GM12878 (cell line): ENCODE measurements at regions not wholly inside any gene's neighbourhood (a gene's known extent, or its start where the extent isn't known, plus 50 kb on each side); places are given as distances from the start of the nearest gene placed in this dataset.

Experiments
- PKNOX1 ChIP-seq: fragments of 450-650 bp; IDR thresholded peaks from 2 replicates; pipeline ENCODE4 v1.6.1; 2016; ENCODE audit warnings: mild to moderate bottlenecking
- SUZ12 ChIP-seq: fragments of 200-600 bp; sonication (generic); IDR thresholded peaks from one replicate; pipeline ENCODE4 v1.6.1; 2018; ENCODE audit warnings: antibody characterized with exemption, mild to moderate bottlenecking; ENCODE audit not compliant: unreplicated experiment

GRCh38 chr9:1599961-1600360, 415.2 kb upstream of the SMARCA2 start:
- TF ChIP-seq SUZ12 (no peak), PKNOX1 (no peak)
